B cell (primary cell): ENCODE measurements at regions not wholly inside any gene's neighbourhood (a gene's known extent, or its start where the extent isn't known, plus 50 kb on each side); places are given as distances from the start of the nearest gene placed in this dataset.

ENCODE experiments used
- ATAC-seq: fragments of 200-7000 bp; cut with Tn5 transposase; one replicate; pipeline ENCODE4 v1.10.0; 2021; ENCODE audit warnings: low read depth, mild to moderate bottlenecking, moderate number of reproducible peaks, moderate library complexity
- CTCF ChIA-PET: fragments of 350-600 bp; sonication (Branson Sonifier 250); formaldehyde crosslinking; loops from one replicate; lab custom pipeline; 2021; ENCODE audit warnings: antibody characterized with exemption, inconsistent platforms; lab: Charles Lee
- POLR2A ChIA-PET: fragments of 350-600 bp; sonication (Branson Sonifier 250); formaldehyde crosslinking; loops from one replicate; lab custom pipeline; 2021; ENCODE audit warnings: antibody characterized with exemption; lab: Charles Lee
- DNase-seq: peaks from one replicate; pipeline ENCODE4 v3.0.0; 2013
- H2AFZ ChIP-seq: 2 replicates; pipeline ENCODE4 v1.6.1; 2012; ENCODE audit warnings: mild to moderate bottlenecking, low read depth, low read length; ENCODE audit not compliant: insufficient read depth, poor library complexity, severe bottlenecking
- H3K27ac ChIP-seq, 2 donors: 1 replicate in 1 of 2; 2 replicates in 1 of 2; pipeline ENCODE4 v1.5.1; 2012 to 2013; ENCODE audit warnings: low read length in 2 of 2, mild to moderate bottlenecking in 2 of 2, moderate library complexity in 1 of 2
- H3K27me3 ChIP-seq, 4 experiments: fragments of 200-600 bp in 1 of 4; sonication (generic) in 1 of 4; replicated peaks in 1 of 4; 1 replicate in 2 of 4; 2 replicates in 2 of 4; pipeline versions ENCODE4 v1.6.1 to v1.7.0; 2013 to 2016; ENCODE audit warnings: low read length in 3 of 4, mild to moderate bottlenecking in 2 of 4, mixed read lengths in 1 of 4, moderate library complexity in 1 of 4; ENCODE audit not compliant: insufficient read depth in 4 of 4, control insufficient read depth in 3 of 4; ENCODE audit errors: control extremely low read depth in 1 of 4
- H3K36me3 ChIP-seq, 2 experiments: replicated peaks in 1 of 2; 1 replicate in 1 of 2; 2 replicates in 1 of 2; pipeline versions ENCODE4 v1.6.1 to v1.7.1; 2013; ENCODE audit warnings: low read length in 1 of 2; ENCODE audit not compliant: insufficient read depth in 2 of 2, control insufficient read depth in 1 of 2; ENCODE audit errors: control extremely low read depth in 1 of 2, extremely low read depth in 1 of 2
- H3K4me1 ChIP-seq, 2 donors: fragments of 200-600 bp in 1 of 2; sonication (generic) in 1 of 2; 1 replicate in 1 of 2; 2 replicates in 1 of 2; pipeline versions ENCODE4 v1.5.1 to v1.6.1; 2013 to 2017; ENCODE audit warnings: low read length in 2 of 2; ENCODE audit not compliant: control insufficient read depth in 2 of 2, insufficient read depth in 2 of 2
- H3K4me2 ChIP-seq: replicated peaks from 2 replicates; pipeline ENCODE3; 2012; ENCODE audit warnings: mild to moderate bottlenecking, low read depth, low read length; ENCODE audit not compliant: poor library complexity, severe bottlenecking
- H3K4me3 ChIP-seq, 5 experiments: fragments of 200-600 bp in 1 of 5; sonication (generic) in 1 of 5; 1 replicate in 3 of 5; 2 replicates in 2 of 5; pipeline versions ENCODE4 v1.5.1 to v1.7.0; 2011 to 2016; ENCODE audit warnings: low read length in 4 of 5, mild to moderate bottlenecking in 4 of 5, low read depth in 2 of 5, control low read depth in 1 of 5, moderate library complexity in 1 of 5; ENCODE audit not compliant: insufficient read depth in 1 of 5; ENCODE audit errors: control extremely low read depth in 1 of 5, extremely low read depth in 1 of 5
- H3K79me2 ChIP-seq: fragments of 200-600 bp; sonication (generic); one replicate; pipeline ENCODE4 v1.6.0; 2016; ENCODE audit warnings: low read length; ENCODE audit not compliant: control insufficient read depth, insufficient read depth
- H3K9ac ChIP-seq: fragments of 200-600 bp; sonication (generic); 2 replicates; pipeline ENCODE4 v1.6.1; 2017; ENCODE audit warnings: mild to moderate bottlenecking, low read length, moderate library complexity
- H3K9me3 ChIP-seq, 3 donors: one replicate each; pipeline versions ENCODE4 v1.6.1 to v1.7.1; 2013; ENCODE audit warnings: low read length in 2 of 3; ENCODE audit not compliant: control insufficient read depth in 2 of 3, insufficient read depth in 1 of 3; ENCODE audit errors: control extremely low read depth in 1 of 3
- H4K20me1 ChIP-seq: 2 replicates; pipeline ENCODE4 v1.6.0; 2012; ENCODE audit warnings: mild to moderate bottlenecking, low read length; ENCODE audit not compliant: insufficient read depth, control insufficient read depth, poor library complexity, severe bottlenecking
- H3K27ac Mint-ChIP-seq: one replicate; pipeline ENCODE4 v1.8.0; 2021; ENCODE audit warnings: mixed read lengths
- H3K27me3 Mint-ChIP-seq: one replicate; pipeline ENCODE4 v1.8.0; 2021; ENCODE audit warnings: mixed read lengths
- H3K4me1 Mint-ChIP-seq: one replicate; pipeline ENCODE4 v1.8.0; 2021; ENCODE audit warnings: mixed read lengths
- H3K4me3 Mint-ChIP-seq: one replicate; pipeline ENCODE4 v1.8.0; 2021; ENCODE audit warnings: mixed read lengths
- H3K9me3 Mint-ChIP-seq: one replicate; pipeline ENCODE4 v1.8.0; 2022; ENCODE audit warnings: mixed read lengths; ENCODE audit not compliant: insufficient read depth
- EZH2 ChIP-seq: IDR thresholded peaks from 2 replicates; pipeline ENCODE4 v1.6.1; 2012; ENCODE audit warnings: borderline replicate concordance, low read depth, mild to moderate bottlenecking, moderate library complexity, low read length; ENCODE audit not compliant: insufficient read depth, poor library complexity, severe bottlenecking
- WGBS: methylation state at CpG from one replicate; pipeline ENCODE4 v1.1.5; 2013; ENCODE audit warnings: missing lambda C conversion rate; ENCODE audit not compliant: insufficient coverage; 5-methylcytosine and 5-hydroxymethylcytosine counted together
- intact Hi-C: fragments of 100-400 bp; cut with micrococcal nuclease; formaldehyde crosslinking; loops from one replicate; pipeline ENCODE4 v1.10.0; 2022
- TF ChIP-seq, protein P1 (sequence below): fragments of 200-600 bp; IDR thresholded peaks from one replicate; pipeline ENCODE4 v1.8.0; 2022; ENCODE audit warnings: antibody characterized with exemption, mild to moderate bottlenecking

DNA sequence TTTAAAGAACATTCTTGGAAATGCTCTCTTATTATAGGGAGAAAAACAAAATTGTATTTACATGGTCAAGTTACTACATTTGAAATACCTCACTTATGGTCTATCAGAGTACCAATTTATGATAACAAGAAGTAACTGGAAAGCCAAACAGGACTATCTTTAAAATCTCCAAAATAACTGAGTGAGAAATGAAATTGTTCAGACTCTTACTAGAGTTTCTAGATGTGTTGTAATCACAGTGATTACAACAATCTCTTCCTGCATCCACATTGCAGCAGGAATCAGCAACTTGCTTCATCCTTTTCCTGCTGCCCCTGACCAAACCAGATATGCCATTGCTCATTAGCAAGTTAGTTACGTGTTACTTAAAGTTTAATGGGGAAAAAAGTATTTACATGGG lies 245.2 kb upstream of the SMIM31 start:
- ATAC-seq (no peak), DNase-seq (no peak)
- Mint-ChIP-seq H3K27me3 (no peaks in the 10 kb centered on the region), H3K27ac (no peak overlapping the region), H3K9me3 (no peaks in the 10 kb centered on the region), H3K4me3 (no peak overlapping the region), H3K4me1 (no peaks in the 10 kb centered on the region)
- H3K9me3 ChIP-seq: no peaks in the 10 kb centered on the region
- H4K20me1 ChIP-seq: no peaks in the 10 kb centered on the region
- WGBS: no CpG with 5 or more reads among the region's 1 CpG
- H3K9ac ChIP-seq: no peak overlapping the region
- no peak overlapping the region for H3K27ac ChIP-seq
- no peaks in the 10 kb centered on the region for H3K4me1 ChIP-seq
- no peak overlapping the region for H2AFZ ChIP-seq
- no peaks in the 10 kb centered on the region for H3K79me2 ChIP-seq
- no peak overlapping the region for H3K4me2 ChIP-seq
- intact Hi-C loops: no loop called here
- CTCF ChIA-PET: no interaction called here
- TF ChIP-seq EZH2: no peak
- TF ChIP-seq, protein P1, sequence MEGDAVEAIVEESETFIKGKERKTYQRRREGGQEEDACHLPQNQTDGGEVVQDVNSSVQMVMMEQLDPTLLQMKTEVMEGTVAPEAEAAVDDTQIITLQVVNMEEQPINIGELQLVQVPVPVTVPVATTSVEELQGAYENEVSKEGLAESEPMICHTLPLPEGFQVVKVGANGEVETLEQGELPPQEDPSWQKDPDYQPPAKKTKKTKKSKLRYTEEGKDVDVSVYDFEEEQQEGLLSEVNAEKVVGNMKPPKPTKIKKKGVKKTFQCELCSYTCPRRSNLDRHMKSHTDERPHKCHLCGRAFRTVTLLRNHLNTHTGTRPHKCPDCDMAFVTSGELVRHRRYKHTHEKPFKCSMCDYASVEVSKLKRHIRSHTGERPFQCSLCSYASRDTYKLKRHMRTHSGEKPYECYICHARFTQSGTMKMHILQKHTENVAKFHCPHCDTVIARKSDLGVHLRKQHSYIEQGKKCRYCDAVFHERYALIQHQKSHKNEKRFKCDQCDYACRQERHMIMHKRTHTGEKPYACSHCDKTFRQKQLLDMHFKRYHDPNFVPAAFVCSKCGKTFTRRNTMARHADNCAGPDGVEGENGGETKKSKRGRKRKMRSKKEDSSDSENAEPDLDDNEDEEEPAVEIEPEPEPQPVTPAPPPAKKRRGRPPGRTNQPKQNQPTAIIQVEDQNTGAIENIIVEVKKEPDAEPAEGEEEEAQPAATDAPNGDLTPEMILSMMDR: no peak
- H3K36me3 ChIP-seq: no peaks in the 10 kb centered on the region
- POLR2A ChIA-PET: no interaction called here
- no peak overlapping the region for H3K4me3 ChIP-seq
- no peaks in the 10 kb centered on the region for H3K27me3 ChIP-seq

DNA sequence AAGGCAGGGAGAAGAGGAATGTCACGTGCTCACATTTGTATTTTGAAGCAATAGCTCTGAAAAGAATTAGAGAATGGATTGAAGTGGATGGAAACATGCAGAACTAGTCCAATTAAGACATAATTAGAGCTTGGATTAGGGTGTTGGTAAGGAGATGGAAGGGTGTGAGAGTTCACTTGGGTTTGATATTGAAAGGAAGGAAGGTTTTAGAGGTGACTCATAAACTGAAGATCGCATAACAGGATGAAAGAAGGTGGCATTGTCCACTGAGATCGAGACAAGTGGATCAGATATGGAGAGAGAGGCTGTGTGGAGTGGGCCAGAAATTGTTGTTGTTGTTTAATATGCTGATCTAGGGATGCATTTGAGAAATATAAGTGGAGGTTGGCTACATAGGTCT lies 244.0 kb upstream of the SMIM31 start:
- CTCF ChIA-PET: no interaction called here
- H3K4me3 ChIP-seq: no peak overlapping the region
- DNase-seq (no peak), ATAC-seq (no peak)
- no peaks in the 10 kb centered on the region for H3K9me3 ChIP-seq
- no peaks in the 10 kb centered on the region for H3K27me3 Mint-ChIP-seq
- no peak overlapping the region for H3K4me3 Mint-ChIP-seq
- POLR2A ChIA-PET: no interaction called here
- no peak overlapping the region for H3K4me2 ChIP-seq
- intact Hi-C loops: no loop called here
- H3K9ac ChIP-seq: no peak overlapping the region
- no peaks in the 10 kb centered on the region for H3K36me3 ChIP-seq
- TF ChIP-seq EZH2: no peak
- TF ChIP-seq, protein P1: no peak
- no peak overlapping the region for H2AFZ ChIP-seq
- H3K4me1 Mint-ChIP-seq: no peaks in the 10 kb centered on the region
- 43% methylated on average over 3 of the region's 3 CpGs for WGBS
- no peaks in the 10 kb centered on the region for H3K9me3 Mint-ChIP-seq
- no peak overlapping the region for H3K27ac Mint-ChIP-seq
- H3K27me3 ChIP-seq: no peaks in the 10 kb centered on the region
- H3K79me2 ChIP-seq: no peaks in the 10 kb centered on the region
- H4K20me1 ChIP-seq: no peaks in the 10 kb centered on the region
- no peaks in the 10 kb centered on the region for H3K4me1 ChIP-seq
- H3K27ac ChIP-seq: no peak overlapping the region
